MM.1S (cell line): ENCODE measurements at regions not wholly inside any gene's neighbourhood (a gene's known extent, or its start where the extent isn't known, plus 50 kb on each side); places are given as distances from the start of the nearest gene placed in this dataset.

Experiments used
- CTCF ChIP-seq: fragments of 300-600 bp; sonication (generic); IDR thresholded peaks from 2 replicates; pipeline ENCODE4 v1.5.1; 2016; ENCODE audit warnings: antibody characterized with exemption, low read length, mixed read lengths
- EZH2 ChIP-seq: fragments of 300-600 bp; sonication (generic); optimal IDR thresholded peaks from 2 replicates; pipeline ENCODE3; 2017; ENCODE audit warnings: low read depth, mild to moderate bottlenecking, antibody characterized with exemption, low read length, mixed read lengths

- TF ChIP-seq CTCF, result no peak
- no peak for TF ChIP-seq EZH2
These were observed 385.2 kb downstream of the ATP23 start for GRCh38 chr12:58326534-58326933.
